Osteocyte (in vitro differentiated cells): ENCODE measurements at regions not wholly inside any gene's neighbourhood (a gene's known extent, or its start where the extent isn't known, plus 50 kb on each side); places are given as distances from the start of the nearest gene placed in this dataset.

Source experiments
- DNase-seq: peaks from one replicate; pipeline ENCODE4 v3.0.0; 2021; ENCODE audit warnings: mixed read lengths; ENCODE audit not compliant: unreplicated experiment; ENCODE audit errors: extremely low spot score
- H3K27ac Mint-ChIP-seq: one replicate; pipeline ENCODE4 v1.8.0; 2021; ENCODE audit warnings: mild to moderate bottlenecking, mixed read lengths; ENCODE audit not compliant: unreplicated experiment
- H3K27me3 Mint-ChIP-seq: one replicate; pipeline ENCODE4 v1.8.0; 2021; ENCODE audit warnings: mixed read lengths; ENCODE audit not compliant: unreplicated experiment
- H3K36me3 Mint-ChIP-seq: one replicate; pipeline ENCODE4 v1.8.0; 2021; ENCODE audit warnings: mixed read lengths; ENCODE audit not compliant: unreplicated experiment
- H3K4me1 Mint-ChIP-seq: one replicate; pipeline ENCODE4 v1.8.0; 2021; ENCODE audit warnings: mixed read lengths; ENCODE audit not compliant: unreplicated experiment
- H3K4me3 Mint-ChIP-seq: one replicate; pipeline ENCODE4 v1.8.0; 2021; ENCODE audit warnings: mild to moderate bottlenecking, moderate library complexity, mixed read lengths; ENCODE audit not compliant: unreplicated experiment
- H3K9me3 Mint-ChIP-seq: one replicate; pipeline ENCODE4 v1.8.0; 2021; ENCODE audit warnings: mixed read lengths; ENCODE audit not compliant: unreplicated experiment
- TF ChIP-seq, protein P1 (sequence below): fragments of 200-600 bp; sonication (generic); IDR thresholded peaks from 2 replicates; pipeline ENCODE4 v1.5.0; 2021; ENCODE audit warnings: antibody characterized with exemption, mild to moderate bottlenecking, moderate library complexity

DNA sequence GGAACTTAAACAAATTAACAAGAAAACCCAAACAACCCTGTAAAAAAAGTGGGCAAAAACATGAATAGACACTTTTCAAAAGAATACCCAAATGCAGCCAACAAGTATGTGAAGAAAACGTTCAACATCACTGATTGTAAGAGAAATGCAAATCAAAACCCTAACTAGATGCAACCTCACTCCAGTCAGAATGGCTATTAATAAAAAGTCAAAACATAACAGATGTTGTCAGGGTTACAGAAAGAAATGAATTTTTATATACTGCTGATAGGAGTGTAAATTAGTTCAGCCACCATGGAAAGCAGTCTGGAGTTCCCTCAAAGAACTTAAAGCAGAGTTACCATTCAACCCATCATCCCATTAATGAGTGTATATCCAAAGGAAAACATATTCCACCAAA is 479.0 kb downstream of the MTRR start:
- H3K27me3 Mint-ChIP-seq, result peaks cover 3% of the 10 kb centered on the region
- H3K4me3 Mint-ChIP-seq, result no peak overlapping the region
- DNase-seq, result no peak
- TF ChIP-seq, protein P1, sequence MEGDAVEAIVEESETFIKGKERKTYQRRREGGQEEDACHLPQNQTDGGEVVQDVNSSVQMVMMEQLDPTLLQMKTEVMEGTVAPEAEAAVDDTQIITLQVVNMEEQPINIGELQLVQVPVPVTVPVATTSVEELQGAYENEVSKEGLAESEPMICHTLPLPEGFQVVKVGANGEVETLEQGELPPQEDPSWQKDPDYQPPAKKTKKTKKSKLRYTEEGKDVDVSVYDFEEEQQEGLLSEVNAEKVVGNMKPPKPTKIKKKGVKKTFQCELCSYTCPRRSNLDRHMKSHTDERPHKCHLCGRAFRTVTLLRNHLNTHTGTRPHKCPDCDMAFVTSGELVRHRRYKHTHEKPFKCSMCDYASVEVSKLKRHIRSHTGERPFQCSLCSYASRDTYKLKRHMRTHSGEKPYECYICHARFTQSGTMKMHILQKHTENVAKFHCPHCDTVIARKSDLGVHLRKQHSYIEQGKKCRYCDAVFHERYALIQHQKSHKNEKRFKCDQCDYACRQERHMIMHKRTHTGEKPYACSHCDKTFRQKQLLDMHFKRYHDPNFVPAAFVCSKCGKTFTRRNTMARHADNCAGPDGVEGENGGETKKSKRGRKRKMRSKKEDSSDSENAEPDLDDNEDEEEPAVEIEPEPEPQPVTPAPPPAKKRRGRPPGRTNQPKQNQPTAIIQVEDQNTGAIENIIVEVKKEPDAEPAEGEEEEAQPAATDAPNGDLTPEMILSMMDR, result no peak
- H3K36me3 Mint-ChIP-seq, result no peaks in the 10 kb centered on the region
- H3K9me3 Mint-ChIP-seq, result peaks cover 19% of the 10 kb centered on the region
- no peak overlapping the region for H3K27ac Mint-ChIP-seq
- H3K4me1 Mint-ChIP-seq, result peaks cover 8% of the 10 kb centered on the region

DNA sequence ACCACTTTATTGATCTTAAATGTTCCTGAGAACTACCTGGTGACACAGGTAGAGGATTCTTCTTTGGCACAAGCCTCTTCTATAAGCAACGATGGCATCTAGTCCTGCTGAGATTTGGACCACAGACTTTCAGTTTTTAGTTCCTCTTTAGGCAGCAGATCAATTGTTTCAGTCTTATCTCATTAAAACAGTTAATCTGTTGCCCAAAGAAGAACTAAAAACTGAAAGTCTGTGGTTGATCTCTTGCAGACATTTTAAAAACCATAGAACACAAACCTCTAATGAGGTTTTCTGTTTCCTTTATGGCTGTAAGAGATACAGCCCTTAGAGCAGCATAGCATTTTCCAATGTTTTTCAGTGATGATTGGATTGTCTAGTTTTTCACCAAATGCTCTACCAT is 480.9 kb downstream of the MTRR start:
- Mint-ChIP-seq H3K4me1 (peaks cover 8% of the 10 kb centered on the region), H3K9me3 (peaks cover 18% of the 10 kb centered on the region), H3K27me3 (peaks cover 3% of the 10 kb centered on the region), H3K27ac (no peak overlapping the region), H3K36me3 (no peaks in the 10 kb centered on the region), H3K4me3 (no peak overlapping the region)
- DNase-seq, result no peak
- TF ChIP-seq, protein P1, result no peak

DNA sequence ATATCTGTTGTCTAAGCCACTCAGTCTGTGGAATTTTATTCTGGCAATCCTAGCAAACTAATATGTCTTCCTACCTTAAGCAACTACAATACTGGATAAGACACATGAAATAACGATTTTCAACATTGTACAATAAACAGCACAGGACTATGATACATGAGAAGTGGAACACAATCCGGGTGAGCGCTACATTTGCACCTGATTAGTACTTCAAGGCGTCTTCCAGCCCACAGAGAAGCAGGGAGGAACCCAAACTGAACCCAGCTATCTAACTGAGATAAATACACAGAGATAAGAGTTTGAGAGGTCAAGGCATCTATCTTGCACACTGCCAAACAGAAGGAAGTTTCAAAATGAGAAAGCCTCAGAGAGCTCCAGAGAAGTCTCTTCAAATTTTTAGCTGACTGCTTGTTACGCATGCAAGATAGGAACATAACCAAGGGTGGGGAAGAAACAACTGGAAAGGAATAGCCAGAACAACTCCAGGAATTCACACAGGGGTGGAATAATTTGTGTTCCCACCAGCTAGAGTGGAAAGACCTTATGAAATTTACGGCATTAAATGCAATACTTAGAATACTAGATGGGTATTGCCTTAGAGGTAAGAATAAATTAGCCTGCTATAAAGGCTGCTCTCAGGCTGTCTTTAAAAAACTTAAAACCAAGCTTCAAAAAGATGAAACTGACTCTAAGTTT is 481.8 kb downstream of the MTRR start:
- H3K36me3 Mint-ChIP-seq, result no peaks in the 10 kb centered on the region
- H3K27ac Mint-ChIP-seq, result no peak overlapping the region
- no peak overlapping the region for H3K4me3 Mint-ChIP-seq
- H3K9me3 Mint-ChIP-seq, result peaks cover 18% of the 10 kb centered on the region
- H3K27me3 Mint-ChIP-seq, result peaks cover 3% of the 10 kb centered on the region
- H3K4me1 Mint-ChIP-seq, result peaks cover 8% of the 10 kb centered on the region
- TF ChIP-seq, protein P1, result no peak
- DNase-seq, result no peak

DNA sequence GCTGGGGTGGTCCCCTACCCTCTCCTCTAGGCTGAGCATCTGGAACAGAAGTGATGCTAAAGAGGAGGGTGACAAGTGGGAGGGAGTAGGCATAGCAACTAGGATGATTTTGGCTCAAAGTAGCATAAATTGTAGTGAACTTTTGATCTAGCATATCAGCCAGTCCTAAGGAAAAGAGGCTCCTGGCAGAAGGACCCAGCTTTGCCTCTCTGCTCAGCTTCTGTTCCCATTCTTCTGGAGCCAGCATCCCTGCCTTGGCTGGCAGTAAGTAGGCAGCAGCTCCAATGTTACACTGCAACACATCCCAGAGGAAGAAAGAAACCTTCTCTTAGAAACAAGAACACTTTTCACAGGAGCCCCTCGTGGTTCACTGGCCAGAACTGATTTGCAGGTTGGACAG is 487.0 kb downstream of the MTRR start:
- Mint-ChIP-seq H3K4me1 (peaks cover 8% of the 10 kb centered on the region), H3K9me3 (peaks cover 6% of the 10 kb centered on the region), H3K27ac (no peak overlapping the region), H3K27me3 (no peaks in the 10 kb centered on the region), H3K4me3 (no peak overlapping the region), H3K36me3 (no peaks in the 10 kb centered on the region)
- no peak for DNase-seq
- TF ChIP-seq, protein P1, result no peak

DNA sequence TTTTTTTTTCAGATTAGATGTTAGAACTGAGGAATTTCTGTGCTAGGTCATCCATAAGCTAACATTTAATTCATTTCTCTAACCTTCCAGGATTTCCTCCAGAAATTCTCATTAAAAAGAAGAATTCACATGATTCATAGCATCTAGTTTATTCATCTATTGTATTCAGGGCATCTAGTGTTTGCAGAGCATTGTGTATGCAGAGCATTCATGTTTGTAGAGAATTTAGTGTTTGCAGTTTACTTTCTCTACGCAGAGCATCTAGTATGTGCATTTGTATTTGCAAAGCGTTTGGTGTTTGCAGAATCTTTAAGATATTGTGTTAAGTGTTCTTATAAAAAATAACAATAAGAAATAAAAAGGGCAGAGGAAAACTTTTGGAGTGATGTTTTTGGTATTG is 491.1 kb downstream of the MTRR start:
- TF ChIP-seq, protein P1, result no peak
- H3K27me3 Mint-ChIP-seq, result no peaks in the 10 kb centered on the region
- peaks cover 16% of the 10 kb centered on the region for H3K4me1 Mint-ChIP-seq
- no peak overlapping the region for H3K4me3 Mint-ChIP-seq
- H3K36me3 Mint-ChIP-seq, result no peaks in the 10 kb centered on the region
- no peak overlapping the region for H3K27ac Mint-ChIP-seq
- no peak for DNase-seq
- H3K9me3 Mint-ChIP-seq, result no peaks in the 10 kb centered on the region
